ENCODE measurements at regions not wholly inside any gene's neighbourhood (a gene's known extent, or its start where the extent isn't known, plus 50 kb on each side); places are given as distances from the start of the nearest gene placed in this dataset.
A peak's percentile ranks its signal among the peaks of the same experiment; 100 is the strongest.

- H3K36me3 ChIP-seq (replicated peaks in 1 of 2; ENCODE audit: control insufficient read depth in 1 of 2, insufficient read depth in 2 of 2, low read length in 2 of 2): no peaks in the 10 kb centered on the region
- no peaks in the 10 kb centered on the region for H3K4me1 ChIP-seq (ENCODE audit: control insufficient read depth in 1 of 2, insufficient read depth in 2 of 2, low read length in 2 of 2)
- H3K4me3 Mint-ChIP-seq: no peak overlapping the region
- H3K4me2 ChIP-seq (replicated peaks; ENCODE audit: extremely low read depth, low read length, poor library complexity, severe bottlenecking): no peak overlapping the region
- H2AFZ ChIP-seq (ENCODE audit: insufficient read depth, low read depth, low read length, poor library complexity, severe bottlenecking): no peak overlapping the region
- DNase-seq: no peak
- no peaks in the 10 kb centered on the region for H4K20me1 ChIP-seq (ENCODE audit: insufficient read depth, low read length)
- H3K9me3 ChIP-seq (replicated peaks in 1 of 2; ENCODE audit: control insufficient read depth in 1 of 2, insufficient read depth in 1 of 2, low read length in 2 of 2): no peaks in the 10 kb centered on the region
- H3K79me2 ChIP-seq (ENCODE audit: insufficient read depth, low read length): no peaks in the 10 kb centered on the region
- H3K27ac Mint-ChIP-seq: peak overlapping the region in 1 of 7 donors; percentile 47
- intact Hi-C loops (cut with micrococcal nuclease): no loop called here
- no peaks in the 10 kb centered on the region for H3K27me3 Mint-ChIP-seq (ENCODE audit: low read depth in 3 of 3)
- H3K27me3 ChIP-seq (ENCODE audit: control insufficient read depth in 2 of 2, insufficient read depth in 2 of 2, low read length in 2 of 2): no peaks in the 10 kb centered on the region
- H3K9me3 Mint-ChIP-seq: peaks cover 0 to 2% (median 1%) of the 10 kb centered on the region in 7 donors
- no CpG with 5 or more reads among the region's 2 CpGs for WGBS (ENCODE audit: insufficient coverage)
- no peak overlapping the region for H3K9ac ChIP-seq (ENCODE audit: insufficient read depth, low read length, poor library complexity, severe bottlenecking)
- H3K4me3 ChIP-seq (replicated peaks in 1 of 3; ENCODE audit: low read depth in 2 of 3, low read length in 3 of 3): no peak overlapping the region
- H3K27ac ChIP-seq (ENCODE audit: low read depth in 1 of 2, low read length in 2 of 2): no peak overlapping the region
- no peak for TF ChIP-seq CTCF (IDR thresholded peaks at IDR 0.05)
- peaks cover 10% of the 10 kb centered on the region for H3K4me1 Mint-ChIP-seq
- no peaks in the 10 kb centered on the region for H3K36me3 Mint-ChIP-seq
These were observed 94.7 kb upstream of the SPRY1 start for GRCh38 chr4:123301923-123302322.

- Histone ChIP-seq H3K9me3 (replicated peaks in 1 of 2; ENCODE audit: control insufficient read depth in 1 of 2, insufficient read depth in 1 of 2, low read length in 2 of 2) (no peaks in the 10 kb centered on the region), H3K27ac (ENCODE audit: low read depth in 1 of 2, low read length in 2 of 2) (no peak overlapping the region), H4K20me1 (ENCODE audit: insufficient read depth, low read length) (no peaks in the 10 kb centered on the region), H3K4me3 (replicated peaks in 1 of 3; ENCODE audit: low read depth in 2 of 3, low read length in 3 of 3) (no peak overlapping the region), H3K4me2 (replicated peaks; ENCODE audit: extremely low read depth, low read length, poor library complexity, severe bottlenecking) (no peak overlapping the region), H3K27me3 (ENCODE audit: control insufficient read depth in 2 of 2, insufficient read depth in 2 of 2, low read length in 2 of 2) (no peaks in the 10 kb centered on the region), H3K9ac (ENCODE audit: insufficient read depth, low read length, poor library complexity, severe bottlenecking) (no peak overlapping the region), H2AFZ (ENCODE audit: insufficient read depth, low read depth, low read length, poor library complexity, severe bottlenecking) (no peak overlapping the region), H3K79me2 (ENCODE audit: insufficient read depth, low read length) (no peaks in the 10 kb centered on the region), H3K4me1 (ENCODE audit: control insufficient read depth in 1 of 2, insufficient read depth in 2 of 2, low read length in 2 of 2) (no peaks in the 10 kb centered on the region), H3K36me3 (replicated peaks in 1 of 2; ENCODE audit: control insufficient read depth in 1 of 2, insufficient read depth in 2 of 2, low read length in 2 of 2) (no peaks in the 10 kb centered on the region)
- Mint-ChIP-seq H3K9me3 (peaks cover 0 to 4% (median 2%) of the 10 kb centered on the region in 7 donors), H3K27me3 (ENCODE audit: low read depth in 3 of 3) (no peaks in the 10 kb centered on the region), H3K4me3 (no peak overlapping the region), H3K27ac (peak overlapping the region in 3 of 7 donors; percentile 0 to 36 (median 11)), H3K36me3 (peaks cover 2 to 9% of the 10 kb centered on the region in 2 donors), H3K4me1 (peaks cover 10% of the 10 kb centered on the region)
- DNase-seq: no peak
- WGBS (ENCODE audit: insufficient coverage): 100% methylated on average over 7 of the region's 17 CpGs
- intact Hi-C loops (cut with micrococcal nuclease): no loop called here
- no peak for TF ChIP-seq CTCF (IDR thresholded peaks at IDR 0.05)
These were observed 92.2 kb upstream of the SPRY1 start for GRCh38 chr4:123304151-123304964.
